ENCODE measurements at regions not wholly inside any gene's neighbourhood (a gene's known extent, or its start where the extent isn't known, plus 50 kb on each side); places are given as distances from the start of the nearest gene placed in this dataset.

DNA sequence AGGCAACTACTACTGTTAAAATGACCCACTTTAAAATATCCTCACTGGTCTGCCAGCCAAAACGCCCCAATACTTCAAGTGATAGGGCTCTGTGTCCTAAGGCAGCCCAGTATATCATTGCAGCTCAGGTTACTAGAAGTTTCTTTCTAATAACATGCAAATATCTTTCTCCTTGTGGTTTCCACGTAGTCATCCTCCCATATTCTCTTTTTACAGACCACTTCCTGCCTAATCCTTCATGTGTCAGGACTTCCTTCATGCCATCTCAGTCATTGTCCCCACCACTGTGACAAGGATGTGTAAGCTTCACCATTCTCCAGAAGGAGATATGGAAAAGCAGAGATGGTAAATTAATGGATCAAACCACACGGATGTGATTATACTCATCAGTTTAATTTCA, 813.7 kb downstream of the MAT2B start (continued):
- TF ChIP-seq BRCA1 (IDR thresholded peaks at IDR 0.05; ENCODE audit: low read depth, low read length) (no peak), IRF4 (IDR thresholded peaks at IDR 0.05; ENCODE audit: low read depth, low read length) (no peak), PML (IDR thresholded peaks at IDR 0.05; ENCODE audit: low read length) (no peak), SP1 (IDR thresholded peaks at IDR 0.05; ENCODE audit: low read depth, low read length) (no peak), CHD2 (IDR thresholded peaks at IDR 0.05; ENCODE audit: borderline replicate concordance, low read depth, low read length) (no peak)
- TF ChIP-seq, protein P1, sequence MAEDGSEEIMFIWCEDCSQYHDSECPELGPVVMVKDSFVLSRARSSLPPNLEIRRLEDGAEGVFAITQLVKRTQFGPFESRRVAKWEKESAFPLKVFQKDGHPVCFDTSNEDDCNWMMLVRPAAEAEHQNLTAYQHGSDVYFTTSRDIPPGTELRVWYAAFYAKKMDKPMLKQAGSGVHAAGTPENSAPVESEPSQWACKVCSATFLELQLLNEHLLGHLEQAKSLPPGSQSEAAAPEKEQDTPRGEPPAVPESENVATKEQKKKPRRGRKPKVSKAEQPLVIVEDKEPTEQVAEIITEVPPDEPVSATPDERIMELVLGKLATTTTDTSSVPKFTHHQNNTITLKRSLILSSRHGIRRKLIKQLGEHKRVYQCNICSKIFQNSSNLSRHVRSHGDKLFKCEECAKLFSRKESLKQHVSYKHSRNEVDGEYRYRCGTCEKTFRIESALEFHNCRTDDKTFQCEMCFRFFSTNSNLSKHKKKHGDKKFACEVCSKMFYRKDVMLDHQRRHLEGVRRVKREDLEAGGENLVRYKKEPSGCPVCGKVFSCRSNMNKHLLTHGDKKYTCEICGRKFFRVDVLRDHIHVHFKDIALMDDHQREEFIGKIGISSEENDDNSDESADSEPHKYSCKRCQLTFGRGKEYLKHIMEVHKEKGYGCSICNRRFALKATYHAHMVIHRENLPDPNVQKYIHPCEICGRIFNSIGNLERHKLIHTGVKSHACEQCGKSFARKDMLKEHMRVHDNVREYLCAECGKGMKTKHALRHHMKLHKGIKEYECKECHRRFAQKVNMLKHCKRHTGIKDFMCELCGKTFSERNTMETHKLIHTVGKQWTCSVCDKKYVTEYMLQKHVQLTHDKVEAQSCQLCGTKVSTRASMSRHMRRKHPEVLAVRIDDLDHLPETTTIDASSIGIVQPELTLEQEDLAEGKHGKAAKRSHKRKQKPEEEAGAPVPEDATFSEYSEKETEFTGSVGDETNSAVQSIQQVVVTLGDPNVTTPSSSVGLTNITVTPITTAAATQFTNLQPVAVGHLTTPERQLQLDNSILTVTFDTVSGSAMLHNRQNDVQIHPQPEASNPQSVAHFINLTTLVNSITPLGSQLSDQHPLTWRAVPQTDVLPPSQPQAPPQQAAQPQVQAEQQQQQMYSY (CRISPR knock-in tag; IDR thresholded peaks at IDR 0.05), result no peak

DNA sequence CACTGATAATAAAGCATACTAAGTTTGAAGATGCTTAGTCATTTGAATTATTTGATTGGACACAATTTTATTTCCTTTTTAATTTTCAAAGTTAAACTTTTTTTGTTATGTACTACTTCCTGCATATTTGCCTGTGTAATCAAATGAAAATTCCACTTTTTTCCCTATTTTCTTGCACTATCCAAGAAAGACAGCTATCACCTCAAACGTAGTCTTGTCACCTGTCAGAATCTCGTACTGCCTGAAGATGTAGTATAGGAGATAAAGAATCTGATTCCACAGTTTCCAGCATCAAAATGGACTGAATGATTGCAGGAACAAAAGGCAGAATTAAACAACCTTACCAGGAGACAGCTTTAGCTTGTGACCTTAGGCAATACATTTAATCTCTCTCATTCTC, 818.8 kb downstream of the MAT2B start:
- 0% methylated on average over 2 of the region's 2 CpGs for WGBS (ENCODE audit: insufficient coverage, insufficient replicate concordance, low lambda C conversion rate, missing lambda C conversion rate)
- ChIA-PET RAD21 (ENCODE audit: unreplicated experiment) (no interaction called here), SMC1A (ENCODE audit: uncharacterized antibody, unreplicated experiment) (interaction anchor here (0.5 to 1.5 kb wide), 6 partner anchors 12 to 618 kb away, joined by 3 to 6 read pairs (median 3); no protein-coding TSS in a partner anchor), POLR2A (no interaction called here), CTCF (interaction anchor here (1.0 kb wide), 1 partner anchor 10 kb away, joined by 3 read pairs; no protein-coding TSS in a partner anchor)
- no peak for FAIRE-seq
- H3K27me3 ChIP-seq (replicated peaks in 1 of 2; ENCODE audit: control insufficient read depth in 2 of 2, insufficient read depth in 2 of 2, low read length in 1 of 2), result no peaks in the 10 kb centered on the region
- no peak overlapping the region for H3K4me2 ChIP-seq (ENCODE audit: control insufficient read depth, insufficient read depth)
- no peaks in the 10 kb centered on the region for H3K79me2 ChIP-seq (ENCODE audit: control insufficient read depth, insufficient read depth, low read length)
- no peak for DNase-seq (ENCODE audit: low read depth, low spot score)
- BruUV-seq (replicated peaks), result no TSS peak
- no peak overlapping the region for H3K27ac ChIP-seq (ENCODE audit: control insufficient read depth, insufficient read depth)
- H4K20me1 ChIP-seq (ENCODE audit: control insufficient read depth, insufficient read depth), result no peaks in the 10 kb centered on the region
- no peak overlapping the region for H3K4me3 ChIP-seq
- intact Hi-C loops (cut with micrococcal nuclease; ENCODE audit: unreplicated experiment), result no loop called here
- no peak overlapping the region for H3K9ac ChIP-seq (ENCODE audit: control insufficient read depth, insufficient read depth, low read length)
- ATAC-seq, result no peak
- H3K9me3 ChIP-seq (replicated peaks; ENCODE audit: control insufficient read depth, insufficient read depth, low read length), result no peaks in the 10 kb centered on the region; the same call in 2 of the 3 replicates
- H3K4me1 ChIP-seq (ENCODE audit: control insufficient read depth, insufficient read depth, low read length), result no peaks in the 10 kb centered on the region
- no peaks in the 10 kb centered on the region for H3K36me3 ChIP-seq (ENCODE audit: control insufficient read depth in 2 of 2, insufficient read depth in 2 of 2, low read length in 1 of 2)
- in situ Hi-C loops (cut with MboI), result no loop called here
- no peak overlapping the region for H2AFZ ChIP-seq (ENCODE audit: control insufficient read depth, low read depth, low read length)
- no peak for TF ChIP-seq FOXK2 (IDR thresholded peaks at IDR 0.05)
- TF ChIP-seq ZNF217 (IDR thresholded peaks at IDR 0.05), result no peak
- no peak for TF ChIP-seq JUNB (IDR thresholded peaks at IDR 0.05)
- TF ChIP-seq ZBTB40 (IDR thresholded peaks at IDR 0.05; ENCODE audit: borderline replicate concordance), result no peak
- no peak for TF ChIP-seq NR2F1 (conservative IDR thresholded peaks at IDR 0.05)
- TF ChIP-seq, protein P2, sequence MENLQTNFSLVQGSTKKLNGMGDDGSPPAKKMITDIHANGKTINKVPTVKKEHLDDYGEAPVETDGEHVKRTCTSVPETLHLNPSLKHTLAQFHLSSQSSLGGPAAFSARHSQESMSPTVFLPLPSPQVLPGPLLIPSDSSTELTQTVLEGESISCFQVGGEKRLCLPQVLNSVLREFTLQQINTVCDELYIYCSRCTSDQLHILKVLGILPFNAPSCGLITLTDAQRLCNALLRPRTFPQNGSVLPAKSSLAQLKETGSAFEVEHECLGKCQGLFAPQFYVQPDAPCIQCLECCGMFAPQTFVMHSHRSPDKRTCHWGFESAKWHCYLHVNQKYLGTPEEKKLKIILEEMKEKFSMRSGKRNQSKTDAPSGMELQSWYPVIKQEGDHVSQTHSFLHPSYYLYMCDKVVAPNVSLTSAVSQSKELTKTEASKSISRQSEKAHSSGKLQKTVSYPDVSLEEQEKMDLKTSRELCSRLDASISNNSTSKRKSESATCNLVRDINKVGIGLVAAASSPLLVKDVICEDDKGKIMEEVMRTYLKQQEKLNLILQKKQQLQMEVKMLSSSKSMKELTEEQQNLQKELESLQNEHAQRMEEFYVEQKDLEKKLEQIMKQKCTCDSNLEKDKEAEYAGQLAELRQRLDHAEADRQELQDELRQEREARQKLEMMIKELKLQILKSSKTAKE (IDR thresholded peaks at IDR 0.05; ENCODE audit: low read depth, poor library complexity, severe bottlenecking), result no peak

Data from GM12878 (cell line).